Activated CD4-positive, alpha-beta T cell treated with anti-CD3 and anti-CD28 coated beads, Interleukin-2, amount 10 ng/mL, durations not matched to agents 7 days and 5 days (primary cell): ENCODE measurements at regions not wholly inside any gene's neighbourhood (a gene's known extent, or its start where the extent isn't known, plus 50 kb on each side); places are given as distances from the start of the nearest gene placed in this dataset.

Source experiments
- CTCF ChIA-PET: fragments of 350-600 bp; sonication (Branson Sonifier 250); formaldehyde crosslinking; loops from one replicate; lab custom pipeline; 2021; ENCODE audit warnings: antibody characterized with exemption; lab: Charles Lee
- POLR2A ChIA-PET: fragments of 350-600 bp; sonication (Branson Sonifier 250); formaldehyde crosslinking; loops from one replicate; lab custom pipeline; 2021; ENCODE audit warnings: antibody characterized with exemption; lab: Charles Lee
- DNase-seq: peaks from one replicate; pipeline ENCODE4 v3.0.0-alpha.2; 2020
- H3K27ac Mint-ChIP-seq: one replicate; pipeline ENCODE4 v1.8.0; 2021; ENCODE audit warnings: mild to moderate bottlenecking, moderate library complexity, mixed read lengths
- H3K27me3 Mint-ChIP-seq: one replicate; pipeline ENCODE4 v1.8.0; 2021; ENCODE audit warnings: mixed read lengths
- H3K36me3 Mint-ChIP-seq: one replicate; pipeline ENCODE4 v1.8.0; 2021; ENCODE audit warnings: low read depth, mixed read lengths
- H3K4me1 Mint-ChIP-seq: one replicate; pipeline ENCODE4 v1.8.0; 2021; ENCODE audit warnings: mixed read lengths
- H3K4me3 Mint-ChIP-seq: one replicate; pipeline ENCODE4 v1.8.0; 2021; ENCODE audit warnings: mild to moderate bottlenecking, moderate library complexity, mixed read lengths
- H3K9me3 Mint-ChIP-seq: one replicate; pipeline ENCODE4 v1.8.0; 2021; ENCODE audit warnings: mixed read lengths

- Mint-ChIP-seq H3K9me3 (no peaks in the 10 kb centered on the region), H3K27ac (no peak overlapping the region), H3K4me1 (no peaks in the 10 kb centered on the region), H3K4me3 (no peak overlapping the region), H3K36me3 (no peaks in the 10 kb centered on the region), H3K27me3 (no peaks in the 10 kb centered on the region)
- ChIA-PET POLR2A (no interaction called here), CTCF (no interaction called here)
- DNase-seq = no peak
Measured at GRCh38 chr5:118553662-118554061, 434.7 kb downstream of the DTWD2 start.

- no peaks in the 10 kb centered on the region for H3K9me3 Mint-ChIP-seq
- H3K27ac Mint-ChIP-seq = no peak overlapping the region
- no peak for DNase-seq
- H3K36me3 Mint-ChIP-seq = no peaks in the 10 kb centered on the region
- H3K27me3 Mint-ChIP-seq = no peaks in the 10 kb centered on the region
- H3K4me1 Mint-ChIP-seq = no peaks in the 10 kb centered on the region
- no peak overlapping the region for H3K4me3 Mint-ChIP-seq
- POLR2A ChIA-PET = no interaction called here
- CTCF ChIA-PET = no interaction called here
Measured at GRCh38 chr5:118552731-118553360, 435.5 kb downstream of the DTWD2 start.

DNA sequence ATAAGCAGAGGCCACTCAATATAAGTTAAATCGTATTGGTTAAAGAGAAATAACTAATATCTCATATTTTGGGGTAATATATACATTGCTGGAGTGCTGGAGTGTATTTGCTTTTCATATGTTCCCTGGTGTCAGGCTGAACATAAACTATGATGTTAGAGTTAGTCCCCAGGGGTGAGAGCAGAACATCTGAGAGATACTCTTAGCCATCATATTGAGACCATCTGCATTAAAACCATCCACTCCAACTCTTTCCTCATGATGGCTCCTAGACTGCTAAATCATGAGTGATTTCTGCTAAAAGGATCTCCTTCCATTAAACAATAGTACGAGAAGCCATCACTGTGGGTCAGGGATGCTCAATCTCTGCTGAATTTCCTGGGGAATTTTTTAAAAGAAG is 436.2 kb downstream of the DTWD2 start:
- ChIA-PET POLR2A (no interaction called here), CTCF (no interaction called here)
- DNase-seq = no peak
- no peaks in the 10 kb centered on the region for H3K36me3 Mint-ChIP-seq
- no peaks in the 10 kb centered on the region for H3K9me3 Mint-ChIP-seq
- H3K4me1 Mint-ChIP-seq = no peaks in the 10 kb centered on the region
- H3K27ac Mint-ChIP-seq = no peak overlapping the region
- no peak overlapping the region for H3K4me3 Mint-ChIP-seq
- no peaks in the 10 kb centered on the region for H3K27me3 Mint-ChIP-seq

GRCh38 chr5:118551716-118552115 is 436.6 kb downstream of the DTWD2 start:
- Mint-ChIP-seq H3K36me3 (no peaks in the 10 kb centered on the region), H3K4me1 (no peaks in the 10 kb centered on the region), H3K27ac (no peak overlapping the region), H3K9me3 (no peaks in the 10 kb centered on the region), H3K4me3 (no peak overlapping the region), H3K27me3 (no peaks in the 10 kb centered on the region)
- no peak for DNase-seq
- CTCF ChIA-PET = no interaction called here
- POLR2A ChIA-PET = no interaction called here

- Mint-ChIP-seq H3K27ac (no peak overlapping the region), H3K4me3 (no peak overlapping the region), H3K36me3 (no peaks in the 10 kb centered on the region), H3K9me3 (no peaks in the 10 kb centered on the region), H3K27me3 (no peaks in the 10 kb centered on the region), H3K4me1 (no peaks in the 10 kb centered on the region)
- ChIA-PET POLR2A (no interaction called here), CTCF (no interaction called here)
- no peak for DNase-seq
Measured at GRCh38 chr5:118551031-118551430, 437.3 kb downstream of the DTWD2 start.

GRCh38 chr5:118548761-118549720 is 439.3 kb downstream of the DTWD2 start:
- POLR2A ChIA-PET = no interaction called here
- H3K4me1 Mint-ChIP-seq = no peaks in the 10 kb centered on the region
- no peak for DNase-seq
- H3K4me3 Mint-ChIP-seq = no peak overlapping the region
- H3K9me3 Mint-ChIP-seq = no peaks in the 10 kb centered on the region
- no peak overlapping the region for H3K27ac Mint-ChIP-seq
- H3K36me3 Mint-ChIP-seq = no peaks in the 10 kb centered on the region
- no peaks in the 10 kb centered on the region for H3K27me3 Mint-ChIP-seq
- CTCF ChIA-PET = no interaction called here

- no peak overlapping the region for H3K4me3 Mint-ChIP-seq
- ChIA-PET CTCF (no interaction called here), POLR2A (no interaction called here)
- no peaks in the 10 kb centered on the region for H3K36me3 Mint-ChIP-seq
- H3K9me3 Mint-ChIP-seq = no peaks in the 10 kb centered on the region
- no peaks in the 10 kb centered on the region for H3K4me1 Mint-ChIP-seq
- no peaks in the 10 kb centered on the region for H3K27me3 Mint-ChIP-seq
- DNase-seq = no peak
- H3K27ac Mint-ChIP-seq = no peak overlapping the region
Measured at GRCh38 chr5:118545470-118545869, 442.9 kb downstream of the DTWD2 start.

DNA sequence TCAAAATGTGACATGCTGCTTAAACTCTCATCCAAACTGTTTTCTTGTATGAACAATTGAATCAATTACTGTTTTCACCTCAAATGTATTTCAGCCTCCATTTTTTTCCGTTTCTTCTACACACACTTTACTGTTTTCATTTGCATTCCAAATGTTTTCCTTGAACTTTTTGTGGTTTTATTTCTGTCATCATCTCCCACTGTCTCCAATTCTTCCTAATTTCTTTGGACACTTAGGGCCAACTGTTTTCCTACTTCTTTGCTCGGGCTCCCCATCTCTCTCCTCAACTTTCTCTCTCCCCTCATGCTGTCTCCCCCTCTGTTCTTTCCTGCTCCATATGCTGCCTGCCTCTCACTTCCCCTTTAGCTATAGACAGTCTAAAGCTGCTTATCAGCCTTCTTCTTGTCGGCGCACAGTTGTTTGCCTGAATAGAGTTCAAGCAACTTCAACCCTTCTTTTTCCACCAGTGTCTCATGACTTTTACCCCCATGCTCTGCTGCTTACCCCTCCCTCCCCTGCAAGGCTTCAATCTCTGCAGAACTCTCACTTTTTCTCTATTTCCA is 443.4 kb downstream of the DTWD2 start:
- H3K9me3 Mint-ChIP-seq = no peaks in the 10 kb centered on the region
- H3K27me3 Mint-ChIP-seq = no peaks in the 10 kb centered on the region
- CTCF ChIA-PET = no interaction called here

DNA sequence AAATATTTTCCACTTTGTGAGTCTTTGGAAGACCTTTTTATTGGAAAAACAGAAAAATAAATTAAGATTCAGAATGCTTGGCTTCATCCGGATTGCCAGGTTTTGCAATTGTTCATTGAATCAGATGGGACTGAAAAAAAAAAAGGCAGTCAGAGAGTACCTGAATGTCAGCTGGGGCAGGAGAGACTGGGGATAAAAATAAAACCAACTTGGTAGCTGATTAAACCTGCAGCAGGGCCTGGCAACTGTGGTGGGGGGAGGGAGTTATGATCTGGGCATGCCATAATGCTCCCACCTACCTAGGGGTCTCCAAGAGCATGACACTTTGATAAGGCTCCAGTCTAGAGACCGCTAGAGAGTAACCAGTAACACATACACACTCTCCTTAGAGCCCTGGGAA is 454.4 kb downstream of the DTWD2 start:
- ChIA-PET POLR2A (no interaction called here), CTCF (no interaction called here)
- H3K27me3 Mint-ChIP-seq = no peaks in the 10 kb centered on the region
- H3K4me3 Mint-ChIP-seq = no peak overlapping the region
- no peak overlapping the region for H3K27ac Mint-ChIP-seq
- no peaks in the 10 kb centered on the region for H3K9me3 Mint-ChIP-seq
- no peaks in the 10 kb centered on the region for H3K36me3 Mint-ChIP-seq
- DNase-seq = no peak
- no peaks in the 10 kb centered on the region for H3K4me1 Mint-ChIP-seq

More for the DNA sequence above, 443.4 kb downstream of the DTWD2 start:
- H3K4me3 Mint-ChIP-seq = no peak overlapping the region
- DNase-seq = no peak
- POLR2A ChIA-PET = no interaction called here
- no peaks in the 10 kb centered on the region for H3K36me3 Mint-ChIP-seq
- H3K27ac Mint-ChIP-seq = no peak overlapping the region
- no peaks in the 10 kb centered on the region for H3K4me1 Mint-ChIP-seq

- Mint-ChIP-seq H3K36me3 (no peaks in the 10 kb centered on the region), H3K9me3 (no peaks in the 10 kb centered on the region), H3K27me3 (no peaks in the 10 kb centered on the region), H3K4me3 (no peak overlapping the region), H3K4me1 (no peaks in the 10 kb centered on the region), H3K27ac (no peak overlapping the region)
- ChIA-PET POLR2A (no interaction called here), CTCF (no interaction called here)
- DNase-seq = no peak
Measured at GRCh38 chr5:118533156-118533555, 455.2 kb downstream of the DTWD2 start.

DNA sequence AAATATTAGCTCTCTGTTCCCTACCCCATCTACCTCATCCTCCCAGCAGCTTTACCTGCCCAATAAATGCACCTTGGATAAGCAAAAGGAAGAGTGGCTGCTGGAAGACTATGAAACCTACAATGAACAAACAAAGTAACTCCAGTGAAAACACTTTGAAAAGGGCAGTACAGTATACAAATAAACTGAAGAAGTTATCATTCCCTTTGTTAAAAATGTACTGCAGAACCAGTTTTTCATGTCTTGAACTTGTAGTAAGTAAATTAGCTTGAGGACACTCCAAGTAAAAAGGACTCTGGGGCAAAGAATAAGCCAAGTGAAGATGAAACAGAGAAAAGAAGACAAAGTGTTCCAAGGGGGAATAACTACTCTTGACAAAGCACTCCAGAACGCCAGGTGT is 457.1 kb downstream of the DTWD2 start:
- Mint-ChIP-seq H3K36me3 (no peaks in the 10 kb centered on the region), H3K27ac (no peak overlapping the region), H3K27me3 (no peaks in the 10 kb centered on the region), H3K4me1 (no peaks in the 10 kb centered on the region), H3K4me3 (no peak overlapping the region), H3K9me3 (no peaks in the 10 kb centered on the region)
- ChIA-PET CTCF (no interaction called here), POLR2A (no interaction called here)
- DNase-seq = no peak

- no peak for DNase-seq
- H3K27ac Mint-ChIP-seq = no peak overlapping the region
- POLR2A ChIA-PET = no interaction called here
- H3K9me3 Mint-ChIP-seq = no peaks in the 10 kb centered on the region
- H3K4me1 Mint-ChIP-seq = no peaks in the 10 kb centered on the region
- H3K27me3 Mint-ChIP-seq = no peaks in the 10 kb centered on the region
- no peak overlapping the region for H3K4me3 Mint-ChIP-seq
- CTCF ChIA-PET = no interaction called here
- H3K36me3 Mint-ChIP-seq = no peaks in the 10 kb centered on the region
Measured at GRCh38 chr5:118529361-118530144, 458.8 kb downstream of the DTWD2 start.

- H3K9me3 Mint-ChIP-seq = no peaks in the 10 kb centered on the region
- no peaks in the 10 kb centered on the region for H3K36me3 Mint-ChIP-seq
- no peak overlapping the region for H3K27ac Mint-ChIP-seq
- H3K4me3 Mint-ChIP-seq = no peak overlapping the region
- POLR2A ChIA-PET = no interaction called here
- DNase-seq = no peak
- CTCF ChIA-PET = no interaction called here
- H3K27me3 Mint-ChIP-seq = no peaks in the 10 kb centered on the region
- no peaks in the 10 kb centered on the region for H3K4me1 Mint-ChIP-seq
Measured at GRCh38 chr5:118522626-118523025, 465.7 kb downstream of the DTWD2 start.
